ENCODE measurements at regions not wholly inside any gene's neighbourhood (a gene's known extent, or its start where the extent isn't known, plus 50 kb on each side); places are given as distances from the start of the nearest gene placed in this dataset.
"Not testable (repeated sequence)": the region's sequence is repeated elsewhere in the genome, so short reads cannot be mapped to it uniquely, and the experiment has no call there.

GRCh38 chr4:164134388-164134787, 619.5 kb upstream of the SMIM31 start:
- no peaks in the 10 kb centered on the region for H3K4me1 Mint-ChIP-seq

GRCh38 chr4:164136180-164136616, 617.7 kb upstream of the SMIM31 start:
- Mint-ChIP-seq H3K27ac (ENCODE audit: low read depth) (no peak overlapping the region), H3K27me3 (no peaks in the 10 kb centered on the region), H3K4me3 (no peak overlapping the region), H3K36me3 (ENCODE audit: insufficient read depth) (no peaks in the 10 kb centered on the region), H3K4me1 (no peaks in the 10 kb centered on the region), H3K9me3 (peaks cover 17% of the 10 kb centered on the region)
- DNase-seq (ENCODE audit: low spot score in 2 of 2) (no peak), ATAC-seq (replicated peaks; ENCODE audit: extremely low read depth, poor library complexity, severe bottlenecking) (no peak)

More at GRCh38 chr4:164134388-164134787, 619.5 kb upstream of the SMIM31 start:
- no peak overlapping the region for H3K27ac Mint-ChIP-seq (ENCODE audit: low read depth)
- DNase-seq (ENCODE audit: low spot score in 2 of 2): no peak
- ATAC-seq (replicated peaks; ENCODE audit: extremely low read depth, poor library complexity, severe bottlenecking): no peak
- no peaks in the 10 kb centered on the region for H3K27me3 Mint-ChIP-seq
- no peak overlapping the region for H3K4me3 Mint-ChIP-seq
- H3K9me3 Mint-ChIP-seq: peaks cover 11% of the 10 kb centered on the region
- no peaks in the 10 kb centered on the region for H3K36me3 Mint-ChIP-seq (ENCODE audit: insufficient read depth)

- Mint-ChIP-seq H3K36me3 (ENCODE audit: insufficient read depth) (no peaks in the 10 kb centered on the region), H3K4me3 (no peak overlapping the region), H3K9me3 (peaks cover 12% of the 10 kb centered on the region), H3K27ac (ENCODE audit: low read depth) (no peak overlapping the region), H3K27me3 (no peaks in the 10 kb centered on the region), H3K4me1 (no peaks in the 10 kb centered on the region)
- DNase-seq (ENCODE audit: low spot score in 2 of 2): no peak
- no peak for ATAC-seq (replicated peaks; ENCODE audit: extremely low read depth, poor library complexity, severe bottlenecking)
Measured at GRCh38 chr4:164138521-164138920, 615.4 kb upstream of the SMIM31 start.

GRCh38 chr4:164139291-164139690, 614.6 kb upstream of the SMIM31 start:
- ATAC-seq (replicated peaks; ENCODE audit: extremely low read depth, poor library complexity, severe bottlenecking) (no peak), DNase-seq (ENCODE audit: low spot score in 2 of 2) (no peak)
- H3K36me3 Mint-ChIP-seq (ENCODE audit: insufficient read depth): no peaks in the 10 kb centered on the region
- no peak overlapping the region for H3K27ac Mint-ChIP-seq (ENCODE audit: low read depth)
- no peaks in the 10 kb centered on the region for H3K4me1 Mint-ChIP-seq
- H3K9me3 Mint-ChIP-seq: peaks cover 12% of the 10 kb centered on the region
- no peak overlapping the region for H3K4me3 Mint-ChIP-seq
- H3K27me3 Mint-ChIP-seq: no peaks in the 10 kb centered on the region

GRCh38 chr4:164141755-164142375, 612.1 kb upstream of the SMIM31 start:
- not testable (repeated sequence) for H3K4me3 Mint-ChIP-seq; H3K4me1 Mint-ChIP-seq; ATAC-seq (replicated peaks; ENCODE audit: extremely low read depth, poor library complexity, severe bottlenecking)

GRCh38 chr4:164154416-164154815, 599.5 kb upstream of the SMIM31 start:
- DNase-seq (ENCODE audit: low spot score in 2 of 2) (no peak), ATAC-seq (replicated peaks; ENCODE audit: extremely low read depth, poor library complexity, severe bottlenecking) (no peak)
- peaks cover under 1% of the 10 kb centered on the region for H3K9me3 Mint-ChIP-seq
- no peaks in the 10 kb centered on the region for H3K27me3 Mint-ChIP-seq
- no peak overlapping the region for H3K27ac Mint-ChIP-seq (ENCODE audit: low read depth)
- no peaks in the 10 kb centered on the region for H3K36me3 Mint-ChIP-seq (ENCODE audit: insufficient read depth)
- no peak overlapping the region for H3K4me3 Mint-ChIP-seq
- H3K4me1 Mint-ChIP-seq: no peaks in the 10 kb centered on the region

More at GRCh38 chr4:164141755-164142375, 612.1 kb upstream of the SMIM31 start:
- not testable (repeated sequence) for H3K36me3 Mint-ChIP-seq (ENCODE audit: insufficient read depth); H3K27ac Mint-ChIP-seq (ENCODE audit: low read depth); DNase-seq (ENCODE audit: low spot score in 2 of 2); H3K27me3 Mint-ChIP-seq
- peaks cover 12% of the 10 kb centered on the region for H3K9me3 Mint-ChIP-seq

- ATAC-seq (replicated peaks; ENCODE audit: extremely low read depth, poor library complexity, severe bottlenecking) (no peak), DNase-seq (ENCODE audit: low spot score in 2 of 2) (no peak)
- Mint-ChIP-seq H3K9me3 (peaks cover 5% of the 10 kb centered on the region), H3K27ac (ENCODE audit: low read depth) (no peak overlapping the region), H3K4me1 (no peaks in the 10 kb centered on the region), H3K27me3 (no peaks in the 10 kb centered on the region), H3K36me3 (ENCODE audit: insufficient read depth) (no peaks in the 10 kb centered on the region), H3K4me3 (no peak overlapping the region)
Measured at GRCh38 chr4:164169591-164169990, 584.3 kb upstream of the SMIM31 start.

GRCh38 chr4:164177153-164177552, 576.8 kb upstream of the SMIM31 start:
- no peaks in the 10 kb centered on the region for H3K4me1 Mint-ChIP-seq
- DNase-seq (ENCODE audit: low spot score in 2 of 2): no peak
- no peak overlapping the region for H3K27ac Mint-ChIP-seq (ENCODE audit: low read depth)
- no peaks in the 10 kb centered on the region for H3K9me3 Mint-ChIP-seq
- no peak overlapping the region for H3K4me3 Mint-ChIP-seq
- no peak for ATAC-seq (replicated peaks; ENCODE audit: extremely low read depth, poor library complexity, severe bottlenecking)
- H3K36me3 Mint-ChIP-seq (ENCODE audit: insufficient read depth): no peaks in the 10 kb centered on the region
- no peaks in the 10 kb centered on the region for H3K27me3 Mint-ChIP-seq

- H3K27me3 Mint-ChIP-seq: no peaks in the 10 kb centered on the region
- H3K36me3 Mint-ChIP-seq (ENCODE audit: insufficient read depth): no peaks in the 10 kb centered on the region
- DNase-seq (ENCODE audit: low spot score in 2 of 2) (no peak), ATAC-seq (replicated peaks; ENCODE audit: extremely low read depth, poor library complexity, severe bottlenecking) (no peak)
- H3K4me3 Mint-ChIP-seq: no peak overlapping the region
- no peak overlapping the region for H3K27ac Mint-ChIP-seq (ENCODE audit: low read depth)
- H3K9me3 Mint-ChIP-seq: no peaks in the 10 kb centered on the region
- H3K4me1 Mint-ChIP-seq: no peaks in the 10 kb centered on the region
Measured at GRCh38 chr4:164177753-164178152, 576.2 kb upstream of the SMIM31 start.

- H3K9me3 Mint-ChIP-seq: peaks cover 9% of the 10 kb centered on the region
- H3K27ac Mint-ChIP-seq (ENCODE audit: low read depth): no peak overlapping the region
- H3K36me3 Mint-ChIP-seq (ENCODE audit: insufficient read depth): no peaks in the 10 kb centered on the region
- ATAC-seq (replicated peaks; ENCODE audit: extremely low read depth, poor library complexity, severe bottlenecking) (no peak), DNase-seq (ENCODE audit: low spot score in 2 of 2) (no peak)
- H3K4me3 Mint-ChIP-seq: no peak overlapping the region
- H3K4me1 Mint-ChIP-seq: no peaks in the 10 kb centered on the region
- no peaks in the 10 kb centered on the region for H3K27me3 Mint-ChIP-seq
Measured at GRCh38 chr4:164188236-164188635, 565.7 kb upstream of the SMIM31 start.

GRCh38 chr4:164192844-164193243, 561.1 kb upstream of the SMIM31 start:
- H3K36me3 Mint-ChIP-seq (ENCODE audit: insufficient read depth): no peaks in the 10 kb centered on the region
- H3K9me3 Mint-ChIP-seq: peaks cover 17% of the 10 kb centered on the region
- ATAC-seq (replicated peaks; ENCODE audit: extremely low read depth, poor library complexity, severe bottlenecking): no peak
- no peak overlapping the region for H3K4me3 Mint-ChIP-seq
- DNase-seq (ENCODE audit: low spot score in 2 of 2): no peak
- no peak overlapping the region for H3K27ac Mint-ChIP-seq (ENCODE audit: low read depth)
- H3K27me3 Mint-ChIP-seq: no peaks in the 10 kb centered on the region
- no peaks in the 10 kb centered on the region for H3K4me1 Mint-ChIP-seq

GRCh38 chr4:164193676-164194075, 560.3 kb upstream of the SMIM31 start:
- no peak for ATAC-seq (replicated peaks; ENCODE audit: extremely low read depth, poor library complexity, severe bottlenecking)
- DNase-seq (ENCODE audit: low spot score in 2 of 2): no peak

GRCh38 chr4:164197556-164197955, 556.4 kb upstream of the SMIM31 start:
- H3K36me3 Mint-ChIP-seq (ENCODE audit: insufficient read depth): no peaks in the 10 kb centered on the region
- no peak overlapping the region for H3K4me3 Mint-ChIP-seq
- no peaks in the 10 kb centered on the region for H3K27me3 Mint-ChIP-seq
- no peak for DNase-seq (ENCODE audit: low spot score in 2 of 2)
- peaks cover 23% of the 10 kb centered on the region for H3K9me3 Mint-ChIP-seq
- H3K27ac Mint-ChIP-seq (ENCODE audit: low read depth): no peak overlapping the region
- ATAC-seq (replicated peaks; ENCODE audit: extremely low read depth, poor library complexity, severe bottlenecking): no peak
- no peaks in the 10 kb centered on the region for H3K4me1 Mint-ChIP-seq

More at GRCh38 chr4:164193676-164194075, 560.3 kb upstream of the SMIM31 start:
- Mint-ChIP-seq H3K4me3 (no peak overlapping the region), H3K27ac (ENCODE audit: low read depth) (no peak overlapping the region), H3K27me3 (no peaks in the 10 kb centered on the region), H3K9me3 (peaks cover 20% of the 10 kb centered on the region), H3K36me3 (ENCODE audit: insufficient read depth) (no peaks in the 10 kb centered on the region), H3K4me1 (no peaks in the 10 kb centered on the region)
